ENCODE measurements at regions not wholly inside any gene's neighbourhood (a gene's known extent, or its start where the extent isn't known, plus 50 kb on each side); places are given as distances from the start of the nearest gene placed in this dataset.

- Mint-ChIP-seq H3K27me3 (ENCODE audit: unreplicated experiment) (peaks cover 59% of the 10 kb centered on the region), H3K27ac (ENCODE audit: unreplicated experiment) (no peak overlapping the region), H3K36me3 (ENCODE audit: insufficient read depth, unreplicated experiment) (no peaks in the 10 kb centered on the region), H3K4me3 (ENCODE audit: low read depth, unreplicated experiment) (no peak overlapping the region), H3K4me1 (ENCODE audit: low read depth, unreplicated experiment) (no peaks in the 10 kb centered on the region), H3K9me3 (ENCODE audit: low read depth, unreplicated experiment) (peaks cover 6% of the 10 kb centered on the region)
- TF ChIP-seq CTCF (IDR thresholded peaks at IDR 0.05; ENCODE audit: unreplicated experiment): no peak
- intact Hi-C loops (cut with micrococcal nuclease; ENCODE audit: unreplicated experiment): no loop called here
- no TSS peak for BruUV-seq (replicated peaks)
- no peak for DNase-seq
- CTCF ChIA-PET: no interaction called here
These were observed 101.4 kb upstream of the PPP2R2D start for GRCh38 chr10:131799429-131799828.

GRCh38 chr10:131802156-131802915, 98.5 kb upstream of the PPP2R2D start:
- DNase-seq: no peak
- no peaks in the 10 kb centered on the region for H3K4me1 Mint-ChIP-seq (ENCODE audit: low read depth, unreplicated experiment)
- TF ChIP-seq CTCF (IDR thresholded peaks at IDR 0.05; ENCODE audit: unreplicated experiment): no peak
- peaks cover 66% of the 10 kb centered on the region for H3K27me3 Mint-ChIP-seq (ENCODE audit: unreplicated experiment)
- CTCF ChIA-PET: no interaction called here
- no peaks in the 10 kb centered on the region for H3K36me3 Mint-ChIP-seq (ENCODE audit: insufficient read depth, unreplicated experiment)
- H3K9me3 Mint-ChIP-seq (ENCODE audit: low read depth, unreplicated experiment): peaks cover 6% of the 10 kb centered on the region
- intact Hi-C loops (cut with micrococcal nuclease; ENCODE audit: unreplicated experiment): no loop called here
- no TSS peak for BruUV-seq (replicated peaks)
- H3K4me3 Mint-ChIP-seq (ENCODE audit: low read depth, unreplicated experiment): no peak overlapping the region
- H3K27ac Mint-ChIP-seq (ENCODE audit: unreplicated experiment): no peak overlapping the region

- no peak for TF ChIP-seq CTCF (IDR thresholded peaks at IDR 0.05; ENCODE audit: unreplicated experiment)
- Mint-ChIP-seq H3K36me3 (ENCODE audit: insufficient read depth, unreplicated experiment) (no peaks in the 10 kb centered on the region), H3K9me3 (ENCODE audit: low read depth, unreplicated experiment) (peaks cover 5% of the 10 kb centered on the region), H3K27me3 (ENCODE audit: unreplicated experiment) (peaks cover 66% of the 10 kb centered on the region), H3K4me1 (ENCODE audit: low read depth, unreplicated experiment) (no peaks in the 10 kb centered on the region), H3K27ac (ENCODE audit: unreplicated experiment) (no peak overlapping the region), H3K4me3 (ENCODE audit: low read depth, unreplicated experiment) (no peak overlapping the region)
- intact Hi-C loops (cut with micrococcal nuclease; ENCODE audit: unreplicated experiment): no loop called here
- no TSS peak for BruUV-seq (replicated peaks)
- CTCF ChIA-PET: no interaction called here
- no peak for DNase-seq
These were observed 97.8 kb upstream of the PPP2R2D start for GRCh38 chr10:131802996-131803395.

GRCh38 chr10:131803860-131804425, 96.9 kb upstream of the PPP2R2D start:
- no TSS peak for BruUV-seq (replicated peaks)
- H3K27ac Mint-ChIP-seq (ENCODE audit: unreplicated experiment): no peak overlapping the region

More at GRCh38 chr10:131803860-131804425, 96.9 kb upstream of the PPP2R2D start:
- no peak for TF ChIP-seq CTCF (IDR thresholded peaks at IDR 0.05; ENCODE audit: unreplicated experiment)
- Mint-ChIP-seq H3K36me3 (ENCODE audit: insufficient read depth, unreplicated experiment) (no peaks in the 10 kb centered on the region), H3K4me3 (ENCODE audit: low read depth, unreplicated experiment) (no peak overlapping the region), H3K9me3 (ENCODE audit: low read depth, unreplicated experiment) (peaks cover 3% of the 10 kb centered on the region), H3K4me1 (ENCODE audit: low read depth, unreplicated experiment) (no peaks in the 10 kb centered on the region), H3K27me3 (ENCODE audit: unreplicated experiment) (peaks cover 76% of the 10 kb centered on the region)
- no peak for DNase-seq
- CTCF ChIA-PET: no interaction called here
- intact Hi-C loops (cut with micrococcal nuclease; ENCODE audit: unreplicated experiment): no loop called here

Measured in Calu3 (cell line).